HG03460 (cell line): ENCODE measurements at regions not wholly inside any gene's neighbourhood (a gene's known extent, or its start where the extent isn't known, plus 50 kb on each side); places are given as distances from the start of the nearest gene placed in this dataset.

ENCODE experiments used
- ATAC-seq: cut with Tn5 transposase; IDR thresholded peaks from one replicate; pipeline ENCODE4 v1.9.1; 2021; ENCODE audit not compliant: unreplicated experiment

DNA sequence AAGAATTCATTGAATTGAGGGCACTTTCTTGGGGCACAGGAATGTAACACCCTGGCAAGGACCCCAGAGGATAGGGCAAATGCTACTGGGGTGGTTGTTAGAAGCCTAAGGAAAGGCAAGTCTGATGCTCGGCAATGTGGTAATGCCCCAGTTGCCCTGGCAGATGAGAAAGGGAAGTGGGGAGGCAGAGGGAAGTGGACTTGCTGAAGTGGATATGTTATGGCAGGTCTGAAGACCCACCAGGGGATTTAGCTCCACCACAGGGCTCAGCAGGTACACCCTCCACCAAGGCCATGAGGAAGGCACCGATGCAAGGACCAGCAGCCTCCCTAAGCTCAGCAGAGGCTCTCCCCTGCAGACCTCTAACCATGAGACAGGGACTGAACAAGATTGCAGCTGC is 184.8 kb downstream of the IRX5 start:
- no peak for ATAC-seq

DNA sequence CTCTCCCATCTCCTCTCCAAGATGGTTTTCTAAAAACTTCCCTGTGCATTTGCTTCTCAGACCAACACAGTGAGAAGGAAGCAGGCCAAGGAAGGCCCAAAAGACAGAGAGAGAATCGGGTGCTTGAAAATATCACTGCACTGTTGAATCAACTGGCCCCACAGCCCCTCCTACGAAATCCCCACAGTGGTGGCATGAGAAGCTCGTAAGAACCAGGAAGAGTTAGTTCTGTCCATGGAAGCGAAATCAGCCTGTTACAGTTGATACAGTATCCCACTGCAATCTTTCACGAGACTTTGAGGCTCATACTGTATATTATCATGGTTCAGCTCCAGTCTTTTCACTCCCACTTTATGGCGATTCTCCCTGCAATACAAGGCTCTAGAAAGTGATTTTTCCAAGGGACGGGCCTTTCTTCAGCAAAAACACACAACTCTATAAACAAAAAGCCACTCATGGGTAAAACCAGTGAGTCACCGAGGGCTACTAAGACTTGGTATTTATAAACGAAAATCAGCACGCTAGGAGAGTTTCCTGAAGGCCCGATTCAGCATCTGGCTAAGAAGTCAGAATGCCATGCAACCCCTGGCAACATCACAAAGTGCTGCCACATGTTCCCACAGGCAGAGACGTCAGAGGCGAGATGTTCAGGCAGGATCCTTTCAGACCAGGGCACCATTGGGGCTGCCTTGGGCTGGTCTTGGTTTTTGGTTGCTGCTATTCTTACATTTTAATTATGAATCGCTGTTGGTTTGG is 185.7 kb downstream of the IRX5 start:
- ATAC-seq, result no peak

DNA sequence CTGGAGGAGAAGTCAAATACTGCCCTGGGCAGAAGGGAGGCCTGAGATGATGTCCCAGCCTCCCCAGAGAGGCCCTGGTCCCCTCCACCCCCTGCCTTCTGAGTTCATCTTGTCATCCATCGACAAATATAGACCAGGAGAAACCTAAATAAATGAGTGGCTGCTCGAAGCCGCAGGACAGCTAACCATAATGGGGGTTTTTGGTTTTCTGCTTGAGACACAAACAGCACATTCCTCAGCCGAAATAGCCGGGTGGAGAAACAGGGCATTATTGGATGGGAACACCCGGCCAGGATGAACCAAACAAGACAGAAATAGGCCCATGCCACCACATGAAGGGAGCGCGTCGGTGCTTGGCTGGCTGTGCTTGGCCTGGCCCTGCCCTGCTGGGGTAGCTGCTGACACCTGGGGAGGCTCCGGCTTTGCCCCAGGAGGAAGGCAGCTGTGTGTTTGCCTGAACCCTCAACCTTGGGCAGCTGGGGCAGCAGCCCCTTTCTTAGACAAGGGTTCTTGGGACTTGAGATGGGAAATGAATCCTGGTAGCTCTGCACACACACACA is 188.1 kb downstream of the IRX5 start:
- no peak for ATAC-seq

DNA sequence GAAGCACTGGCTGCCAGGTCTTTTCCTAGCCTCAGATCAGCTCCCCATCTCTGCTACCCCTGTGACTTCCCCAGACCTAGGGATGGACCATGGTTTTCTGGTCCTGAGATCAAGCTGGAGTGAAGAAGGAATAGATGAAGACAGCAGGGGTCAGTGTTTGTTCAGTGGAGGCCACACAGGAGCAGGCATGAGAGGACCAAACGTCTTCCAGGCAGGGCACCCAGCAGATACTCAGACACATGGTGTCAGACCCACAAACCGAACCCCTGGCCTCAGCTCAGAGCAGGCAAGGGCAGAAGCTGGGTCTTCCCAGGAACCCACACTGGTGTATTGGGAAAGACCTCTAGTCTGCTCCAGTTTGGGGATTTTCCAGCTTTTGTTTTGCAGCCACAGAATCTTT is 189.7 kb downstream of the IRX5 start:
- no peak for ATAC-seq

DNA sequence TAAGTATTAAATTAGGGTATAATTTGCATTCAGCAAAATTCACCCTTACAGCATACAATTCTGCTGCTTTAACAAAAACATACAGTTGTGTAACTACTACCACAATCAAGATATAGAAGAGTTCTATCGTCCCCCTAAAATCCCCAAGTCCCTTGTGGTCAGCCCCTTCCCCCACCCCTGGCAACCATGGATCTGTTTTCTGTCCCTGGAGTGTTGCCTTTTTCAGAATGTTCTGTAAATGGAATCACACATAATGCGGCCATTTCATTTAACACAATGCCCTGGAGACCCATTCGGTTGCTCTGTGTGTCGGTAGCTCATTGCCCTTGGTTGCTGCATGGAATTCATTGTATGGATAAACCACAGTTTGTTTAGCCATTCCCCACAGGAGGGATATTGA is 190.2 kb downstream of the IRX5 start:
- no peak for ATAC-seq

DNA sequence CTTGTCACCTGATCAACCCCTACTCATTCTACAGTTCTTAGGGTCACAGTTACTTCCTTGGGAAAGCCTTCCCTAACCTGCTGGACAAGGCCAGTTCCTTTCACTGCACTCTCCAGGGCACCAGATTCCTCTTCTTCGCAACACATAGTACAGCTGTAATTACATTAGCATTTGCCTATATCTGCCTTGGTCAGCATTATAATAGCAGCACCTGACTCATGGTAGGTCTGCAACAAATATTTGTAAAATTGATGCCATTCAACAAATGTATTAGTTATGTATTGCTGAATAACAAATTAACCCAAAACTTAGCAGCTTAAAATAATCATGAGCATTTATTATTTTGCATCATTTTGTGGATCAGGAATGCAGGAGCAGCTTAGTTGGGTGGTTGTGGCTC is 193.0 kb downstream of the IRX5 start:
- ATAC-seq, result no peak

DNA sequence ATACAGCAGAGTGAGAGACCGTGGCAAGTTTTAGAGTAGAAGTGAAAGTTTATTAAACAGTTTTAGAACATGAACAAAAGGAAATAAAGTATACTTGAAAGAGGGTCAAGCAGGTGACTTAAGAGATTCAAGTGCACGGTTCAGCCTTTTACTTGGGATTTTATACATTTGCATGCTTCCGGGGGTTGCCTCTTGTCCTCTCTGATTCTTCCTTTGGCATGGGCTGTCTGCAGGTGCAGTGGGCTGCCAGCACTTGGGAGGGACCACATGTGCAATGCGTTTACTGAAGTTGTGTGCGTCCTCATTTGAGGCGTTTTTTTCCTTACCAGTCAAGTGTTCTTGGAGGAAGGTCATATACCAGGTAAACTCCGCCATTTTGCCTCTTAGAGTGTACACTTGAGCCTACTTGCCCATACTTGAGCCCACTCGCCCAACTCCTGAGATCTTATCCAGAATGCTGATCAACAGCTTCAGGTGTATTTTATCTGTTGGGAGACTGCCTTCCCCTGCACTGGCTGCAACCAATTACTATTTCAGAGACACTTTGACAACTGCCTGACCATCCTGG is 195.2 kb downstream of the IRX5 start:
- no peak for ATAC-seq

DNA sequence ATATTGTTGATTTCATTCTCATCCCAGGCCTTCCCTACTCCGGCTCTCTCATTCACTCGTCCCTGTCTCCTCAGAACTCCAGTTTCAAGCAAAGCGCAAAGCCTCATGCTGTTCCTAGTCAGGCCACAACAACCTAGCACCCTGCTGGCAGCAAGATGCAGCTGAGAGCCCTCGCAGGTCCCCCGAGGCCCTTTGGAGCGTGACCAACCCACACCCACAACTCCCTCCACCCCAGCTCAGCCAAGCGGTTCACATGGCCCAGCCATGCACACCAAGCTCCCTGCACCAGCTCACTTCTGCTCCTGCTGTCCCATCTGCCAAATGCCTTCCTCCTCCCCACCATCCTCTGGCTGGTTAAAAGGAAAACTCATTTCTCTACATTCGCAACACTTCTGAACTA is 195.8 kb downstream of the IRX5 start:
- ATAC-seq, result no peak

DNA sequence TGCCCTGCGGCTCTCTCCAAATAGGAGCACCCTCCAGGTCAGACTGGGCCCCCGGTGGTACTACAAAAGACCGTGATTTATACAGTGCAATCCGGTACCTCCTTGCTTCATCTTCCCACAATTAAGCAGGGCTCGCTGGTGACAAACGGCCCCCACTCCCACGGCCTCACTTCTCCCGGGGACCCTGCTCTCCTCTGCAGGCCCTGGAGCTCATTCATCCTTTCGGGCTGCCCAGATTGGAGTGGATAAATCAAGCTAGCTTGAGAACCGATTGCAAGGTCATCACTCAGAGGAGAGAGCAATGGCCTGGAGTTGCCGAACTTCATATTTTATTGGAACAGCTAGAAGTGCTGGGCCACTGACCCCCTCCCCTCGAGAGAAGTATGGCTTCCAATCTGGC is 193.5 kb upstream of the IRX6 start:
- no peak for ATAC-seq

DNA sequence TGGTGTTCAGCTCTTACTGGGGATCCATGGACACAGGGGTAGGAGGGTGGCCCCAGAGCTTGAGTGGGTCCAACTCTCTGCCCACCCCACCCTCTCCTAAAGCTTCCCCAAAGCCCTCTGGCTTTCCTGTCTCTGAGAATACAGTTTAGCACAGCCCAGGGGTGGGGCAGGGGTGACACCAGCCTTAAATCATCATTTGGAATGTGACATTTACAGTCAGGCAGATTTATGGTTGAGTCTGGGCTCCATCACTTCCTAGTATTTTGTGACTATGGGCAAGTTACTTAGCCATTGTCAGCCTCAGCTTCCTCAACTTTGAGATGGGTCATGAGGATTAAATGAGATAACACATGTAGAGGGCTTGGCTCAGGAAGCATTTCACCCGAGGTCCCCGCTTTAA is 193.1 kb upstream of the IRX6 start:
- no peak for ATAC-seq

DNA sequence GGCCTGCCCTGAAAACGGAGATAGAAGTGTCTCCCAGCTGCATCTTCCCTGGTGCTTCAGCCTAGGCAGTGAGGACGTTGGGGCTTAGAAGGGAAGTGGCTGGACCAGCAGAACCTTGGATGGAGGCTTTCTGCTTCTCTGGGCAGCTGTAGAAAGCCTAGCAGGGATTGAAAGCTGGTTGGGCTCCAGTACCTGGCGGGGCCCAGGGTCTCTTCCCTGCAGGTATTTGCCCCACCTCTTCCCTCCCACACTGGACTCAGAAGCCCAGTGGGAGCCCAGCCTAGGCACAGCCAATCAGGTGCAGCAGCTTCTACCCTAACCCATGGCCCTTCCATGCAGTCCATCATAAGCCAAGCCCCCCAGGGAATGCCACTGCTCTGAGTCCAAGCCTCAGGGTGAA is 190.3 kb upstream of the IRX6 start:
- no peak for ATAC-seq

DNA sequence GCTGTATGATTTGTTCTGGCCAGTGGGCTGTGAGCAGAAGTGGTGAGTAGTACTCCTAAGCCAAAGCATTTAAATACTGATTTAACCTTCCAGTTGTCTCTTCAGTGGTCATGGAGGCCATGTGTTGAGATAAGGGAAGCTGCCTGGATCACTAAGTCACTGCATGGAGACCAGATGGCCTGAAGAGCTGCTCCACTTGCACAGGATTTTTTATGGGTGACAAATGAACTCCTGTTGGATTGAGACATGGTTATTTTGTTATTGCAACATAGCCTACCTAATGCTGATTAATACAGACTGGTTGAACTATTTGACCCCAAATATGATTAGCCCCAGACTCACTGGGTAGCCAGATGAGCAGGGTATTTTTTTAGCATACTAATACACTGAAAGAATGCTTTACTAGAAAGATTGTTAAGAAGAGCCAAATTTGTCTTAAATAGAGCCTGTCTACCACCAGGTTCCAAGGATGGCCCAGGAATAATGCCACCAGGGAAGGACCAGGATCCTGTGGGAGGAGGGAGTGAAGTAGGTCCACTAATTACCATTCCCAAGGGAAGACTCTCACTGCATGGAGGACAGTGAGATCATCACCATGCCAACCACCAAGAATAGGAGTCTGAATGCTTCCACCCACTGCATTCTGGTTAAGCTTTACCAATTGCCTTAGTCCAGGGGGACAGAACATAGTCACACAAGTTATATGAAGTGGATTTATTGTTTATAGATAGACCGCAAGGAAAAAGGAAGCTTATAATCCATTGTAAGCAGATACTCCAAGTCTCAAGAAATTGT is 187.4 kb upstream of the IRX6 start:
- no peak for ATAC-seq

DNA sequence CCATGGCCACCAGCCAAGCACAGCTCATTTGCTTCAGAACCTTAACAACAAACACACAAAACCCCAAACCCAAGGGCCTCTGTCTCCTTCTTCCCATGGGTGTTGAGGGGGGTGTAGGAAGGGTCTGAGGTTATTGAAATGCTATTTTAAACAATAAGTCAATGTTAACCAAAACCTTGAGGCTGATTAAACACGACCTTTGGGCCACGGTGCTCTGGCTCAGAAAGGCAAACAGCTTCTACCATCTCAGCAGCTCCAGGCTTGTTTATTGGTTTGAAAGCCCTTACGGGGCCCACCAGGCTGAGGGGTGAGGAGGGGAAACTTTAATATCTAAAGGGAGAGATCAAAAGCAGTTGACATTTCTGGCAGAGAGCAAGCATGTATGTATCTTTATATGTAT is 185.7 kb upstream of the IRX6 start:
- no peak for ATAC-seq

DNA sequence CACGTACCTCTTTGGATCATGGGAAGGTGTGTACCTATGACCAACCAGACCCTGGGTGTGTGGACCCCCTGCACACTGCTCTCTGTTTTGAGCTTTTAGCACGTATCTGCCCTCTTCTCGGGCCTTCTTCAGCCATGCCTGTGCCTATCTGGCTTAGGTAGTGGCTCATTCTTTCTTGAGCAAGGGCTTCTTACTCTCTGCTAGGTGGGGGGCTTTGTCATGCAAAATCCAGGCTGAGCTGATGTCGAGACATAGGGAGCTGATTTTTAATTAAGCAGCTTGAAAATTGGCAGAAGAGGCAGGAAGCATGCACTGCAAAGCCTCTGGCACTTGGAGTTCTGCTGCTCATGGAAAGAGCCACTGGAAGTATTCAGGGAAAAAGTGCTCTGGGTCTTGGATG is 181.6 kb upstream of the IRX6 start:
- no peak for ATAC-seq

DNA sequence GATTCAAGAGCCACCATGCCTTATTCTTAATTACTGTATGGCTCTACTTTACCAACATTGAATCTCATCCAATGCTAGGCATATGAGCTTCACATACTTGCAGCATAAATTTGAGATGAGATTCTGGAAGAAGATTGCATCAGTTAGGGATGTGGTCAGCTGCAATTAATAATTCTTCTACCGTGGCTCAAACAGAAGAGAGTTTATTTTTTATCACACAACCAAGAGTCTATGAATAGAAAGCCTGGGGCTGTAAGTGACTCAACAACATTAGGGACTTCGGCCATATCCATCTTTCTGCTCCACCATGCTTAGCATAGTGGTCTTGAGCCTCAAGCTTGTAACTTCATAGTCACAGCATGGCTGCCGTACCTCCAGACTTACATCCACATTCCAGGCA is 179.4 kb upstream of the IRX6 start:
- ATAC-seq, result no peak

DNA sequence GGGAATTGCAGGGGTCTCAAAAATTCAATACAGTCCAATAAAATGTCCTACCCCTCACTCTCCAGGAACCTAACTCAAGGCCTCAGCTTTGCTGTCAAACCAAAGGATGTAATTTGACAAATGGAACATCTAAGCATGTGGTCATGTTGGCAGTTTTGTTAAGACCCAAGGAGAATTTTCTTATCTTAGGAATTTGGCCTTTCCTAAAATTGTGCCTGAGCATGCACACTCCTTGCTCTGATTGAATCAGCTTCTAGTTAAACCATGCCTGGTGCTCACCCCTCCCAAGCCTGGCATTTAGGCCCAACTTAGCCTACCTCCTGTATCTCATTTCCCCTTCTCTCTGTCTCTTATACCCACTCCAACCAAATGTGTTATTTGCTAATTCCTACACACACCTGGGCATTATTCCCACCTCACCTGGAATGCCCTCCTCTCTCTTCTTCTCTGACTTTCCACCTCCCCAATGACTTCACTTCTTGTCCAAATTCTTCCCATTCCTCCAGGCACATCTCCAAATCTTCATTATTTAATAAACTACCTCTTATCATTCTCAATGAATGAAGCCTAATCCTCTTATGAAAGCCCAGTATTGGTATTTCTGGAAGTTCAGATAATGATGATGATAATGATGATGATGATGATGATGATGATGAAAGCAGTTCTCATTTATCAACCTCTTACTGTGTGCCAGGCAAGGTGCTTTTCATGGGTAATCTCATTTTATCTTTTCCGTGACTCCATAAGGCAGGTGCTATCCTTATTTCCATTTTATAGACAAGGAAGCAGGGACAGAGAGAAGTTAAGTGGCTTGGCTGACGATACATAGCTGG is 178.0 kb upstream of the IRX6 start:
- no peak for ATAC-seq

DNA sequence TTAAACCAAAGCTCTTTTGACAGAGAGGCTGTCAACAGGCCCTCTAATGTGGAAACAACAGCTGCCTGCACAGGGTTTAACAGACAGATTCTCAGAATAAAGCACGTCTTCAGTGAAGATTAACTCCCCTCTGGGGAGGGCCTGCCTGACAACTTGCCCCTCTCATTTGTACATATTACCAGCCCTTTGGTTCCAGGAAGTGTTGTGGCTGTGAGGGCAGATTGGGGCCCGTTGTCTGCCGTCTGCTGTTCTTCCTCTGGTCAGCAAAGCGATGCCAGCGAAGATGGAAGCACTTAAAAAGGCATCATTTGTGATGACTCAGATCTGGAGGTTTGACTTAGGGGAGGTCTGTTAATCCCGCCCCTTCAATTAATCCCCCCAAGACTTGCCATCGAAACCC is 177.0 kb upstream of the IRX6 start:
- no peak for ATAC-seq

DNA sequence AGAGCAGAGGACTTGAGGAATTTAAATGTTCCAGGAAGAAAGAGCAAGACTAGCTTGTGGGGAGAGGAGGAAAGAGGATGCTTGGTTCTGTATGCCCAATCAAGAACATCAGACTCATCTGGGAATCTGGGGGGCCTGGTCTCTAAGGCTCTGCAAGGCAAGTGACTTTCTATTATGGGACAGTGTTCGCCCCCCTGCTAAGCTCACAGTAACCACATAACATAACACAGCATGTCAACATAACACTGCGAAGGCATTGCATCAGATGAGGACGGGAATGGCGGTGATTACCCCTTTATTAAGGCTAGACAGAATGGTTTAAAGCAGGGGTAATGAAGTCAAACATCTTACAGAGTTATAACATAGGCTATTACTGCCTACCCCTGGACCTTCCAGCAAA is 176.6 kb upstream of the IRX6 start:
- ATAC-seq, result no peak

DNA sequence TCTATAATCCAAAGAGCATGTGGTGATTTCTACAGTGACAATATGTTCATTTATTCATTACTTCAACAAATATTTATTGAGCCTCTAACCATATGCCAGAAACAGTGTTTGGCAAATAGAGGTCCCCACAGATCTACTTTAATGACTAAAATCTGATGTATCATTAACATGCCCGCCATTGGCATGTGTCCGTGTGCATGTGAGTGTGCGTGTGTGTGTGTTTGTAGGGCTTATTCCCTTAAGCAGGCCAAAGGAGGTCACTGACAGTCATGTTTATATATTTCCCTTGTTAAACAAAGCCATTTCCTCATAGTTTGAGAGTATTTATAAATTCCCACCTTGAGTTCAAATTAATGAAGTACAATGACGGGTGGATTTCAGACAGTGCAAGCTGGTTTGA is 174.4 kb upstream of the IRX6 start:
- no peak for ATAC-seq

DNA sequence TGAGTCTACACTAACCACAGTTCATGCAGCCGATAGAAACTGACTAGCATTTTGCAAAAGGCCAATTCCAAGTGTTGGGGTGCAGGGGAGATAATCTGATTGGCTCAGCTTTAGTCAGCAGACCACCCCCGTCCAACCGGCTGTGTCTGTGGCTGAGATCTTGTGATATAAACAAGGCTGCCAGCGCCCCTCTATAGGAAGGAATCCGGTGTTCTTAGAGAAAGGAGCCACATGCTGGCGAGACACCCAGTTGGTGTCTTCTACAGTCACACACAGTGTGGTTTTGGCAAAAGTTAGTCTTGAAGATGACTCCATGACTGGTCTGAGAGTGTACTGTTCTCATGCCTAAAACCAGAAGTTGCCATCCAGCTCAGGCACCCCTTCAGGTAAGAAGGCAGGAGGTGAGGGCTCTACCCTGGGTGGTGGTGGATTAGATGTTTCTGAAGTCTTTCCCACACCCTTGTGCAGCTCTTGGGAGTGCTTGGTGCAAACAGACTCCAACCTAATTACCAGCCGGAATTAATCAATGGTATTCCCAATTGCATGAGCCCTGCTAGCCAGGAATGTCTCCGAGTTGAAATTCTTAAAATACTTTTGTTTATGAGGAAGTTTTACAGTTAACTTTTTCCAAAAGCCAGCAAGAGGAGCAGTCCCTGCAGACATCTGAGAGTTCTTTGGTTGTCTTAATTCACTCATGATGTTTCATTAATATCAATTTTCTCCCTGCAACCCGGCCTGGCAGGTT is 172.3 kb upstream of the IRX6 start:
- ATAC-seq, result no peak
